ENCODE measurements at regions not wholly inside any gene's neighbourhood (a gene's known extent, or its start where the extent isn't known, plus 50 kb on each side); places are given as distances from the start of the nearest gene placed in this dataset.

GRCh38 chr1:88286716-88287115, 397.4 kb upstream of the PKN2 start:
- no peak for TF ChIP-seq POLR2A (IDR thresholded peaks at IDR 0.05)
- TF ChIP-seq, protein P1, sequence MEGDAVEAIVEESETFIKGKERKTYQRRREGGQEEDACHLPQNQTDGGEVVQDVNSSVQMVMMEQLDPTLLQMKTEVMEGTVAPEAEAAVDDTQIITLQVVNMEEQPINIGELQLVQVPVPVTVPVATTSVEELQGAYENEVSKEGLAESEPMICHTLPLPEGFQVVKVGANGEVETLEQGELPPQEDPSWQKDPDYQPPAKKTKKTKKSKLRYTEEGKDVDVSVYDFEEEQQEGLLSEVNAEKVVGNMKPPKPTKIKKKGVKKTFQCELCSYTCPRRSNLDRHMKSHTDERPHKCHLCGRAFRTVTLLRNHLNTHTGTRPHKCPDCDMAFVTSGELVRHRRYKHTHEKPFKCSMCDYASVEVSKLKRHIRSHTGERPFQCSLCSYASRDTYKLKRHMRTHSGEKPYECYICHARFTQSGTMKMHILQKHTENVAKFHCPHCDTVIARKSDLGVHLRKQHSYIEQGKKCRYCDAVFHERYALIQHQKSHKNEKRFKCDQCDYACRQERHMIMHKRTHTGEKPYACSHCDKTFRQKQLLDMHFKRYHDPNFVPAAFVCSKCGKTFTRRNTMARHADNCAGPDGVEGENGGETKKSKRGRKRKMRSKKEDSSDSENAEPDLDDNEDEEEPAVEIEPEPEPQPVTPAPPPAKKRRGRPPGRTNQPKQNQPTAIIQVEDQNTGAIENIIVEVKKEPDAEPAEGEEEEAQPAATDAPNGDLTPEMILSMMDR (IDR thresholded peaks at IDR 0.05): no peak
